ENCODE measurements at regions not wholly inside any gene's neighbourhood (a gene's known extent, or its start where the extent isn't known, plus 50 kb on each side); places are given as distances from the start of the nearest gene placed in this dataset.

GRCh38 chr4:178809921-178810320 is 1367.7 kb upstream of the AGA start:
- WGBS, 2 experiments (ENCODE audit: extremely low coverage in 2 of 2, insufficient read length in 1 of 2) = no CpG with 5 or more reads among the region's 2 CpGs
- Histone ChIP-seq H3K4me2 (ENCODE audit: low read depth, low read length) (no peak overlapping the region), H2AK9ac (replicated peaks; ENCODE audit: low read depth, low read length, poor library complexity) (no peak overlapping the region), H2AK5ac (ENCODE audit: low read depth, low read length) (no peak overlapping the region), H2BK120ac (ENCODE audit: low read depth, low read length) (no peak overlapping the region), H3K4ac (ENCODE audit: low read depth, low read length) (no peak overlapping the region), H4K91ac (ENCODE audit: insufficient read depth, low read depth, low read length) (no peak overlapping the region), H3K9ac (ENCODE audit: low read depth, low read length) (no peak overlapping the region), H4K5ac (ENCODE audit: low read depth, low read length) (no peak overlapping the region), H2BK15ac (ENCODE audit: low read depth, low read length) (no peak overlapping the region), H2BK5ac (ENCODE audit: low read depth, low read length, poor library complexity, severe bottlenecking) (no peak overlapping the region), H3K36me3 (ENCODE audit: control insufficient read depth, insufficient read depth, low read length) (no peaks in the 10 kb centered on the region), H3K79me1 (ENCODE audit: low read depth in 1 of 2, low read length in 2 of 2) (no peaks in the 10 kb centered on the region), H3K27ac (ENCODE audit: insufficient read depth, low read length) (no peak overlapping the region), H2AFZ (replicated peaks; ENCODE audit: low read length, poor library complexity) (no peak overlapping the region), H3K23ac (ENCODE audit: low read depth, low read length) (no peak overlapping the region), H3K4me1 (ENCODE audit: control insufficient read depth, insufficient read depth, low read length) (no peaks in the 10 kb centered on the region), H3K27me3 (ENCODE audit: control insufficient read depth, insufficient read depth, low read length) (no peaks in the 10 kb centered on the region), H3K9me3 (ENCODE audit: control insufficient read depth, insufficient read depth, low read length) (peaks cover 5% of the 10 kb centered on the region), H3K18ac (ENCODE audit: low read depth, low read length) (no peak overlapping the region), H3K56ac (ENCODE audit: extremely low read depth, insufficient read depth, low read length) (no peak overlapping the region), H4K20me1 (ENCODE audit: insufficient read depth, low read length) (no peaks in the 10 kb centered on the region), H2BK20ac (ENCODE audit: low read depth, low read length) (no peak overlapping the region), H3K4me3 (ENCODE audit: insufficient read depth, low read depth, low read length) (no peak overlapping the region), H3K14ac (replicated peaks; ENCODE audit: low read depth, low read length) (no peak overlapping the region), H3K9me1 (ENCODE audit: insufficient read depth, low read length) (no peaks in the 10 kb centered on the region), H4K8ac (ENCODE audit: low read depth in 2 of 2, low read length in 2 of 2) (no peak overlapping the region)
- TF ChIP-seq RFX5 (IDR thresholded peaks at IDR 0.05; ENCODE audit: low read depth, low read length) = no peak
- no peak for TF ChIP-seq CHD1 (IDR thresholded peaks at IDR 0.05; ENCODE audit: low read depth, low read length)
- no peak for TF ChIP-seq BHLHE40 (IDR thresholded peaks at IDR 0.05; ENCODE audit: low read depth, low read length)
- TF ChIP-seq RAD21 (IDR thresholded peaks at IDR 0.05; ENCODE audit: low read length) = no peak
- no peak for TF ChIP-seq MAZ (IDR thresholded peaks at IDR 0.05; ENCODE audit: borderline replicate concordance, low read depth, low read length)
- no peak for TF ChIP-seq POLR2A (IDR thresholded peaks at IDR 0.05; ENCODE audit: low read depth, low read length)
- TF ChIP-seq ELK1 (IDR thresholded peaks at IDR 0.05; ENCODE audit: borderline replicate concordance, low read depth, low read length) = no peak
- TF ChIP-seq MXI1 (IDR thresholded peaks at IDR 0.05; ENCODE audit: borderline replicate concordance, low read depth, low read length) = no peak
- TF ChIP-seq RCOR1 (IDR thresholded peaks at IDR 0.05; ENCODE audit: insufficient replicate concordance, low read length) = no peak
- TF ChIP-seq CTCF (conservative IDR thresholded peaks at IDR 0.05; ENCODE audit: low read depth, low read length) = no peak
- no peak for TF ChIP-seq FOS (IDR thresholded peaks at IDR 0.05; ENCODE audit: low read depth, low read length)
- TF ChIP-seq SMC3 (IDR thresholded peaks at IDR 0.05; ENCODE audit: low read depth, low read length) = no peak
- no peak for TF ChIP-seq MAFK (IDR thresholded peaks at IDR 0.05; ENCODE audit: low read depth, low read length)
- no peak for TF ChIP-seq CEBPB (IDR thresholded peaks at IDR 0.05; ENCODE audit: low read depth, low read length)
- no peak for TF ChIP-seq USF2 (IDR thresholded peaks at IDR 0.05; ENCODE audit: low read depth, low read length)
- TF ChIP-seq NFE2L2 (IDR thresholded peaks at IDR 0.05; ENCODE audit: low read depth, low read length) = no peak
- DNase-seq (no peak), ATAC-seq (ENCODE audit: low read depth) (no peak)
- BruUV-seq (replicated peaks) = no TSS peak
- intact Hi-C loops (cut with micrococcal nuclease) (no loop called here), in situ Hi-C loops (cut with MboI; ENCODE audit: low sequenced_read_pairs) (no loop called here), dilution Hi-C loops (cut with HindIII; ENCODE audit: low sequenced_read_pairs, unreplicated experiment) (no loop called here)
- ChIA-PET POLR2A (ENCODE audit: unreplicated experiment) (no interaction called here), CTCF (no interaction called here)

Measured in IMR-90 (cell line).